Ovary (tissue), 3 donors: ENCODE measurements at regions not wholly inside any gene's neighbourhood (a gene's known extent, or its start where the extent isn't known, plus 50 kb on each side); places are given as distances from the start of the nearest gene placed in this dataset.

Experiments
- EP300 ChIP-seq: sonication (generic); formaldehyde crosslinking; IDR thresholded peaks from one replicate; pipeline ENCODE4 v1.6.1; 2017; ENCODE audit warnings: antibody characterized with exemption
- POLR2A ChIP-seq: fragments of 450-650 bp; IDR thresholded peaks from one replicate; pipeline ENCODE4 v1.6.1; 2017; ENCODE audit warnings: antibody characterized with exemption, mild to moderate bottlenecking, moderate library complexity
- TF ChIP-seq, protein P1 (sequence below), 3 donors: fragments of 450-650 bp in 2 of 3; fragments of 200-600 bp in 1 of 3; IDR thresholded peaks; one replicate each; pipeline versions ENCODE4 v1.5.1 to v1.8.0; 2016 to 2022; ENCODE audit warnings: antibody characterized with exemption in 3 of 3, mild to moderate bottlenecking in 1 of 3
- donor health status: DM: no; HTN: no; CAD: no.

DNA sequence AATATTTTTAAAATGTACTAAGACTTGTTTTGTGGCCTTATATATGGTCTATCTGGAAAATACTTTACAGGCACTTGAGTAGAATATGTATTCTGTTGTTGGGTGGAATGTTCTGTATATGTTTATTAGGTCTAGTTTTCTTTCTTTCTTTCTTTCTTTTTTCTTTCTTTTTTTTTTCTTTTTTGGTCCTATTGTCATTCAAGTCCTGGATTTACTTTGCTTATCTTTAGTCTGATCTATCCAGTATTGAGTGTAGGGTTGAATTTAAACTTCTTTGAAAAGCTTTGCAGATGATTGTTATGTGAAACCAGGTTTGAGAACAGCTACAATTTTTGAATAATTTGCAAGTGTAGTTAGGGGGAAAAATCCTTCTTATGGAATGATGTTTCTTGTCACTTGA is 67.1 kb upstream of the GRIK2 start:
- TF ChIP-seq POLR2A: no peak
- TF ChIP-seq, protein P1, sequence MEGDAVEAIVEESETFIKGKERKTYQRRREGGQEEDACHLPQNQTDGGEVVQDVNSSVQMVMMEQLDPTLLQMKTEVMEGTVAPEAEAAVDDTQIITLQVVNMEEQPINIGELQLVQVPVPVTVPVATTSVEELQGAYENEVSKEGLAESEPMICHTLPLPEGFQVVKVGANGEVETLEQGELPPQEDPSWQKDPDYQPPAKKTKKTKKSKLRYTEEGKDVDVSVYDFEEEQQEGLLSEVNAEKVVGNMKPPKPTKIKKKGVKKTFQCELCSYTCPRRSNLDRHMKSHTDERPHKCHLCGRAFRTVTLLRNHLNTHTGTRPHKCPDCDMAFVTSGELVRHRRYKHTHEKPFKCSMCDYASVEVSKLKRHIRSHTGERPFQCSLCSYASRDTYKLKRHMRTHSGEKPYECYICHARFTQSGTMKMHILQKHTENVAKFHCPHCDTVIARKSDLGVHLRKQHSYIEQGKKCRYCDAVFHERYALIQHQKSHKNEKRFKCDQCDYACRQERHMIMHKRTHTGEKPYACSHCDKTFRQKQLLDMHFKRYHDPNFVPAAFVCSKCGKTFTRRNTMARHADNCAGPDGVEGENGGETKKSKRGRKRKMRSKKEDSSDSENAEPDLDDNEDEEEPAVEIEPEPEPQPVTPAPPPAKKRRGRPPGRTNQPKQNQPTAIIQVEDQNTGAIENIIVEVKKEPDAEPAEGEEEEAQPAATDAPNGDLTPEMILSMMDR (IDR thresholded peaks at IDR 0.05): no peak
- TF ChIP-seq EP300: no peak
